ENCODE measurements at regions not wholly inside any gene's neighbourhood (a gene's known extent, or its start where the extent isn't known, plus 50 kb on each side); places are given as distances from the start of the nearest gene placed in this dataset.

GRCh38 chr2:208570066-208570465 is 163.5 kb downstream of the PTH2R start:
- TF ChIP-seq SP1 (IDR thresholded peaks at IDR 0.05) (no peak), FOXA1 (IDR thresholded peaks at IDR 0.05) (no peak), HDGF (IDR thresholded peaks at IDR 0.05; ENCODE audit: borderline replicate concordance) (no peak)
